Bronchial epithelial cell (primary cell): ENCODE measurements at regions not wholly inside any gene's neighbourhood (a gene's known extent, or its start where the extent isn't known, plus 50 kb on each side); places are given as distances from the start of the nearest gene placed in this dataset.

Experiments
- DNase-seq: peaks from one replicate; pipeline ENCODE4 v3.0.0-alpha.2; 2010; ENCODE audit warnings: low read depth
- FAIRE-seq: peaks from 2 replicates; lab custom pipeline; 2011; peaks lifted over from hg19 to GRCh38; lab: Jason Lieb, UNC
- H3K27me3 ChIP-seq: 2 replicates; pipeline ENCODE4 v1.5.1; 2011; ENCODE audit warnings: low read length; ENCODE audit not compliant: control insufficient read depth, insufficient read depth
- H3K36me3 ChIP-seq: 2 replicates; pipeline ENCODE4 v1.5.1; 2011; ENCODE audit warnings: low read length; ENCODE audit not compliant: control insufficient read depth, insufficient read depth
- H3K4me3 ChIP-seq: 2 replicates; pipeline ENCODE4 v1.5.1; 2011; ENCODE audit warnings: mild to moderate bottlenecking, low read depth, low read length, control low read depth
- TF ChIP-seq, protein P1 (sequence below): IDR thresholded peaks from 2 replicates; pipeline ENCODE4 v1.5.1; 2011; ENCODE audit warnings: mild to moderate bottlenecking, moderate library complexity, low read length, control low read depth, inconsistent platforms; ENCODE audit not compliant: insufficient read depth, severe bottlenecking

DNA sequence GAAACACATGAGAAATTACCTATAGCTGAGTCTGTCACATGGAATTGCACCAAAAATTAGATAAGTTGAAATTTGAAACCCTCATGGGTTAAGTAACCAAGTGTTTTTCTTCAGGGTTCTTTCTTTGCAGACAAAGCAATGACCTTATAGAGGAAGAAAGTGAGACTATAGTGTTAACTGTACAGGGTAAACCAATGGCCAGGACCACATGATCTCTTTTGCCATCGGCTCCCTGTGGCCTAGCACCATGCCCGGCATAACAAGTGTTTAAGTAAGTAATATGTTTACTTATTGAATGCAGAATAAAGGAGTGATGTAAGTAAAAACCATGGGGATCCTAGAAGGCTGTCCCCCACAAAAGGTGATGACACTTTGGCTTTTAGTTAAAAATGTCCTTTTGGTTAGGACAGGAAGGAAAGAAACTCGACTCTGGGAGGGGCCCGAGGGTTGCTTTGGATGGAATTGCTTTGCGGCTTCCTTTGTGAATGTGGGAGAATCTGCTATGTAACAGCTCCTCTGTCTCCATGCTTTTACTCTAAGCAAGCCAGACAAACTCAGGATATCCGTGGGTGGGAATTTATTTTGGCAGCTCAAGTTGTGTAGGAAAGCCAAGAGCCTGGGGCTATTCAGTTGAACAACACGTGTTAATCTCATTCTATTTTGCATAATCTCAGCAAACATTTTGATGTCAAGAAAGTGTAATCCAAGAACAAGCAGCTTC is 454.7 kb downstream of the INSC start:
- TF ChIP-seq, protein P1, sequence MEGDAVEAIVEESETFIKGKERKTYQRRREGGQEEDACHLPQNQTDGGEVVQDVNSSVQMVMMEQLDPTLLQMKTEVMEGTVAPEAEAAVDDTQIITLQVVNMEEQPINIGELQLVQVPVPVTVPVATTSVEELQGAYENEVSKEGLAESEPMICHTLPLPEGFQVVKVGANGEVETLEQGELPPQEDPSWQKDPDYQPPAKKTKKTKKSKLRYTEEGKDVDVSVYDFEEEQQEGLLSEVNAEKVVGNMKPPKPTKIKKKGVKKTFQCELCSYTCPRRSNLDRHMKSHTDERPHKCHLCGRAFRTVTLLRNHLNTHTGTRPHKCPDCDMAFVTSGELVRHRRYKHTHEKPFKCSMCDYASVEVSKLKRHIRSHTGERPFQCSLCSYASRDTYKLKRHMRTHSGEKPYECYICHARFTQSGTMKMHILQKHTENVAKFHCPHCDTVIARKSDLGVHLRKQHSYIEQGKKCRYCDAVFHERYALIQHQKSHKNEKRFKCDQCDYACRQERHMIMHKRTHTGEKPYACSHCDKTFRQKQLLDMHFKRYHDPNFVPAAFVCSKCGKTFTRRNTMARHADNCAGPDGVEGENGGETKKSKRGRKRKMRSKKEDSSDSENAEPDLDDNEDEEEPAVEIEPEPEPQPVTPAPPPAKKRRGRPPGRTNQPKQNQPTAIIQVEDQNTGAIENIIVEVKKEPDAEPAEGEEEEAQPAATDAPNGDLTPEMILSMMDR, result no peak
- Histone ChIP-seq H3K27me3 (no peaks in the 10 kb centered on the region), H3K36me3 (no peaks in the 10 kb centered on the region), H3K4me3 (no peak overlapping the region)
- FAIRE-seq, result no peak
- no peak for DNase-seq

DNA sequence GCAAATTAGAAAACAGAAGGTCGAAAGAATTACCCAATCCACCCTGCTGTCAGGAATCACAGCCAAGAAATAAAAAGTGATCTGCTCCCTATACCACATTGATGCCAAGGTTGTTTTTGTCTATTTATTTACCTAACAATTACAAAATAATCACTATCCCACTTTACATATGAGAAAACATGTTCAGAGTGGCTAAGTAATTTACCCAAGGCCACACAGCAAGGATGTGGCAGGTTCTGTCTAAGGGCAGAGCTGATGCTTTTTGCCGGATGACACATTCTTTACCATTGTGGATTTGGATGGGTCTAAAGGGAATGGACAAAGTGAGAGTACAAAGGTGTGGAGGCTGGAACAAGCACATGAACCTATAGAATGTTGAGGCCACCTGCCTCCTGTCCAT is 460.7 kb downstream of the INSC start:
- peak; percentile 62 for FAIRE-seq
- Histone ChIP-seq H3K36me3 (no peaks in the 10 kb centered on the region), H3K4me3 (no peak overlapping the region), H3K27me3 (no peaks in the 10 kb centered on the region)
- DNase-seq, result no peak
- TF ChIP-seq, protein P1, result no peak

DNA sequence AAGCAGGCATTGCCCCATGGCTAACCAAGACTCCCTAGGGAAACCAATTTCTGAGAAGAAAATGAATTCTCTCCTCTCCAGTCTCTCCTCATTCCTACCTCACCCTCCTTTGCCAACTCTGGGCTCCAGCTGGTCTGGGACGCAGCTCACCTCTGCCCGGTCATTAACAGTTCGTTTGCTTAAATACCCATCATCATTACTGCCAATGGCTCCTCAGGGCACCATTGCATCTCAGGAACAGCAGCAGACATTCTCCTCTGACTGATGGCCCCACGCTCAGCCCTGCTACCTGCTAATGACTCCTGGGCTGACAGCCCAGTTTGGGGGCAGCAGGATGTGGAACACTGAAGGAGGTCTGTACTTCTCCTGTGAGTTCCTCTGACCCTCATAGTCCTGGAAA is 462.0 kb downstream of the INSC start:
- H3K27me3 ChIP-seq, result no peaks in the 10 kb centered on the region
- FAIRE-seq (no peak), DNase-seq (no peak)
- no peak overlapping the region for H3K4me3 ChIP-seq
- TF ChIP-seq, protein P1, result no peak
- no peaks in the 10 kb centered on the region for H3K36me3 ChIP-seq

DNA sequence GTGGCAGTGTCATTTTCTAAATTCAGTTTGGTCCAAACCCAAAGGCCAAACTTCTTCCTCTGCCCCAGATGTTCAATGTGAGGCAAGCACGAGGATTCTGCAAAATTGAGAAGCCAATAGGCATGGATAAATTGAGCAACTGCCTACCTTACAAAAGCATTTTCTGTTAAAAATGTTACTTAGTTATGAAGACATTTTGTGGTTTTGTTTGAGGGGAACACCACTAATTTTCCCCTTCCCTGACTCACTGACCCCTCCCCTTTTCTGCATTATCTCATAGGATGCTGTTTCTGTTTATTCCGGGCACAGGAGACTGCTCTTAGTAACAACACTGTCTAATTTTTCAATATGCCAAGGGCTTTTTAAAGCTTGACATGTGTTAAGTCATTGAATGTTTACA is 462.8 kb downstream of the INSC start:
- TF ChIP-seq, protein P1, result no peak
- H3K4me3 ChIP-seq, result no peak overlapping the region
- H3K36me3 ChIP-seq, result no peaks in the 10 kb centered on the region
- DNase-seq (no peak), FAIRE-seq (no peak)
- no peaks in the 10 kb centered on the region for H3K27me3 ChIP-seq

DNA sequence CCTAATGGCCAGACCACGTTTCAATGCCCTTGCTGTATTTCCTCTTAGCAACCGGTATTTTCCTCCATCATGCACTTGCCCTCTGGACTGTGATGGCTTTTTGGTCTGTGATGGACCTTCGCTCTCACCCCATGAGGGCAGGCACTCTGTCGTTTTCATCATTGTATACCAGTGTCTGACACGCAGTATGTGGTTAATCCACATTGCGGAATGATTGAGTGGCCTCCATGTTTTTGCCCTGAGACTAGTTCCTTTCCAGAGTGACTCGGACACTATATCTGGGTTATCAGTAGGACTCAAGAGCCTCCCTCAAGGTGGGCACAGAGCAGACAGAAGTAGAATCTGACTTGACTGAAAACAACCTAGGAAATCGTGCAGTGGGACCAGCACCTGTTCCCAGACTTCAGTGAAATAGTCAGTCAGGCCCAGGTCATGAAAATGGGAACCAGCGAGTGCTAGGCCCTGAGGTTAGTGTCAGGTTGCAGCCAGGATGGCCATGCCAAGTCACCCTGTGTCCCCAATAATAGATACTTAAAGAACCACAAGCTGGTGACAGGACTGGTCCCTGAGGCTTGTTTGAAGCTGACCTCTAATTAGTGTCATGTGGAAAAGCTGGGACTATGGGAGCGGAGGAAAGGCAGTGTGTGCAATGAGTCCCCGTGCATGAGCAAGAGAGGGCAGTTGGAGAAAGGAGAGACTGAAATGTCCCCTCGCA is 464.7 kb downstream of the INSC start:
- no peaks in the 10 kb centered on the region for H3K36me3 ChIP-seq
- H3K4me3 ChIP-seq, result no peak overlapping the region
- H3K27me3 ChIP-seq, result no peaks in the 10 kb centered on the region
- no peak for DNase-seq
- peak; percentile 55 for FAIRE-seq
- TF ChIP-seq, protein P1, result no peak
